Mucosa of descending colon (tissue), 3 donors: ENCODE measurements at regions not wholly inside any gene's neighbourhood (a gene's known extent, or its start where the extent isn't known, plus 50 kb on each side); places are given as distances from the start of the nearest gene placed in this dataset.

Source experiments
- ATAC-seq: fragments of 200-7000 bp; cut with Tn5 transposase; one replicate; pipeline ENCODE4 v1.9.1; 2020; ENCODE audit warnings: mild to moderate bottlenecking, moderate library complexity
- DNase-seq, 3 donors: peaks; one replicate each; pipeline ENCODE4 v3.0.0-alpha.2; 2020
- H3K36me3 ChIP-seq: fragments of 200-600 bp; one replicate; pipeline ENCODE4 v1.8.0; 2021; ENCODE audit warnings: low read depth, mild to moderate bottlenecking
- H3K4me1 ChIP-seq: fragments of 200-600 bp; one replicate; pipeline ENCODE4 v1.8.0; 2021; ENCODE audit warnings: low read depth, mild to moderate bottlenecking
- H3K4me3 ChIP-seq: fragments of 200-600 bp; one replicate; pipeline ENCODE4 v1.8.0; 2021; ENCODE audit warnings: mild to moderate bottlenecking
- H3K9me3 ChIP-seq: fragments of 200-600 bp; one replicate; pipeline ENCODE4 v1.8.0; 2021; ENCODE audit warnings: mild to moderate bottlenecking
- CTCF ChIP-seq: fragments of 200-600 bp; IDR thresholded peaks from one replicate; pipeline ENCODE4 v1.8.0; 2022; ENCODE audit warnings: antibody characterized with exemption, mild to moderate bottlenecking
- intact Hi-C, 2 donors: fragments of 100-400 bp; cut with DNase I in 1 of 2; cut with micrococcal nuclease in 1 of 2; formaldehyde crosslinking; loops; one replicate each; pipeline versions ENCODE4 v1.11.0 to v1.11.1; 2022; cut with DNase I, micrococcal nuclease
- donor health status: DM: no; HTN: no; CAD: no; lungs with moderate emphysema.
- donor health status: DM: no; HTN: no; CAD: no.
- donor health status: DM: no; HTN: yes; CAD: no.

DNA sequence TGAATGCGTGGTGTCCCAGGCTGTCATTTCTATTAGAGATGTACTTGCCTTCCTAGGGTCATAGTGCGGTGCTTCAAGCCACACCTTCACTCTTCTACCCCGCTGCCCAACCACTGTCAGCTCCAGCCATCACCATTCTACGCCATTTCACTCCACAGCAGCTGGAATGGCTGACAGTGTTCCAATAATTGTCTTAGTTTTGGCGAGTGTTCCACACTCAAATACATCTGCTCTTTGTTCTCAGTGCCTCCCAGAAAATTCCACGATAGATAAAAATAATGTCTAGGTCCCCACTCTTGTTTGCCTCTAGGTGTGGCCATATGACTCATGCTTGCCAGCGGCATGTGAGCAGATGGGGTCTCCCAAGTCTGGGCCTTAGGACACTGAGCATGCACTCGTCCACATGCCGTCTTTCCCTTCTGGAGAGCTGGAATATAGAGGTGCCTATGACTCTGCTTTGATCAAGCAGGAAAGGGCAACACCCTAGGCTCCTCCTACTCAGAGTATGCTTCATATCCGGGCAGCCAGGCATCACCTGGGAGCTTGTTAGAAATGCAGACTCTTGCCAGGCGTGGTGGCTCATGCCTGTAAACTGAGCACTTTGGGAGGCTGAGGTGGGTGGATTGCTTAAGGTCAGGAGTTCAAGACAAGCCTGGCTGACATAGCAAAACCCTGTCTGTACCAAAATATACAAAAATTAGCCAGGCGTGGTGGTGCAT, 163.0 kb downstream of the BRMS1L start:
- intact Hi-C loops, result no loop called here
- H3K4me1 ChIP-seq, result no peaks in the 10 kb centered on the region

DNA sequence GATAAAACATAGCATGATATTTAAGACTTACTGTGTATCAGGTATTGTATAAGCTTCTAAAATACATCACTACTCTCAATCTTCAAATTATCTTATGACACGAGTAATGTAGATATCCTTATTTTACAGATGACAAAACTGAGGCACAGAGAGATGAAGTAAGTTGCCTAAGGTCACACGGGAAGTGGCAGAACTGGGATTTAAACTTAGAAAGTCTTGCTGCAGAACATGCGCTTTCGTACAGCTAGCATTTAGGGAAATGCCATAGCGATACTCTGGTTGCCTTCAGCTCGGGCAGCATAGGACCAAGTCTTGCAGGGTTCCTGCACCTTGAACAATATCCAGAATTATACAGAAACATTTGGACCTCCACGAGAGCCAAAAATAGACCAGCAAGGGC, 162.4 kb downstream of the BRMS1L start:
- intact Hi-C loops, result no loop called here

More for the DNA sequence above, 163.0 kb downstream of the BRMS1L start:
- ATAC-seq (no peak), DNase-seq (no peak)
- Histone ChIP-seq H3K9me3 (no peaks in the 10 kb centered on the region), H3K36me3 (no peaks in the 10 kb centered on the region), H3K4me3 (no peak overlapping the region)
- TF ChIP-seq CTCF, result no peak

GRCh38 chr14:35987731-35988130, 161.6 kb downstream of the BRMS1L start:
- intact Hi-C loops, result no loop called here
- Histone ChIP-seq H3K9me3 (no peaks in the 10 kb centered on the region), H3K4me1 (no peaks in the 10 kb centered on the region), H3K36me3 (no peaks in the 10 kb centered on the region), H3K4me3 (no peak overlapping the region)
- TF ChIP-seq CTCF, result no peak
- DNase-seq, result no peak
- ATAC-seq, result no peak

More for the DNA sequence above, 162.4 kb downstream of the BRMS1L start:
- no peaks in the 10 kb centered on the region for H3K4me1 ChIP-seq
- no peak overlapping the region for H3K4me3 ChIP-seq
- DNase-seq (no peak), ATAC-seq (no peak)
- H3K36me3 ChIP-seq, result no peaks in the 10 kb centered on the region
- no peak for TF ChIP-seq CTCF
- H3K9me3 ChIP-seq, result no peaks in the 10 kb centered on the region

DNA sequence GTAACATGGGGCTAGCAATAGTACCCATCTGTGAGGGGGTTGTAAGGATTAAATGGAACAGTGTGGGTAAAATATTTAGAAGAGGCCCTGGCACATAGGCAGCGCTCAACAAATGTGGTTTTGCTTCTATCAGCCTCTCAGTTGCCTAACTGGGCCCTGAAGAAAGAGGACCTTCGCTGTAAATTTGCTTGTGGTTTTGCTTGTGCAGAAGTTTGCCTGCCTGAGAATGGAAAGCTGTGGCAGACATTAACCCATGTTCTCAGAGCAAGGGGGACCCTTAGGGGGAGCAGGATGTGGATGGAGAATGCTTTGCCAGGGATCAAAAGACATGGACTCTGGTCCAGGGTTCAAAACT, 160.1 kb downstream of the BRMS1L start:
- ATAC-seq (no peak), DNase-seq (no peak)
- no peak overlapping the region for H3K4me3 ChIP-seq
- H3K9me3 ChIP-seq, result no peaks in the 10 kb centered on the region
- TF ChIP-seq CTCF, result no peak
- no peaks in the 10 kb centered on the region for H3K36me3 ChIP-seq
- no peaks in the 10 kb centered on the region for H3K4me1 ChIP-seq
- intact Hi-C loops, result no loop called here

DNA sequence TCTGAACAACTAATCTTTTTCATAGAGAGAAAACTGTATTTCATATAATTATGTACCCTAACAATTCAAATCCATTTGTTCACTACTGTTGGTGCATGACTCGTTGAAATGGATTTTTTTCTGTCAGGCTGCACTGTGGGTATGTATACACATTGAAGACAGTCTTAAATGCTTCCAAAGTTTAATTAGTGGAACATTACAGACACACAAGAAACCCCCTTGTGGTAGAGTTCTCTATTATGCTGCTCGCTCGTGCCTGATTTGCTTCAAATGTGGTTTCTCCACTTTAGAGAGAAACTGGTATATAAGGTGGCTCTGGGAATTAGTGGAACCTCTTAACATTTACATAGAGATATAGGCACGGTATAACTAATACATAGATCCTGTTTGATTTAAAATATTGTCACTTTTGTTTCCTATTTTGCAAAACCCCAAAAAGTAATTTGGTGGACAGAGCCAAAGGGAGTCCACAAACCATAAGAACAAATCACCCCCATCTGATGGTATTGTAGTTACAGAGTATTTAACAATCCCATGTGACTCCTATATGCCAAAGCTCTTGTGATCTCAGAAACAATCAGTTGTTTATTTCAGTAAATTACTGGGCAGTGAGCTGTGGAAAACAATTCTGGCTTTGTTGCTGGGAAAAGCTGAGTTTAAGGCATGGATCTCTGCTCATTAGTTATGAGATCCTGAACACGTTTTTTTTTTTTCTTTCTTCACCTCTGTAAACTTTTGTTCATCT, 159.5 kb downstream of the BRMS1L start:
- intact Hi-C loops, result no loop called here
- TF ChIP-seq CTCF, result no peak
- no peak for ATAC-seq
- Histone ChIP-seq H3K36me3 (no peaks in the 10 kb centered on the region), H3K9me3 (no peaks in the 10 kb centered on the region), H3K4me3 (no peak overlapping the region), H3K4me1 (no peaks in the 10 kb centered on the region)
- DNase-seq, result no peak
